GM20000 (cell line): ENCODE measurements at regions not wholly inside any gene's neighbourhood (a gene's known extent, or its start where the extent isn't known, plus 50 kb on each side); places are given as distances from the start of the nearest gene placed in this dataset.
"Not testable (repeated sequence)": the region's sequence is repeated elsewhere in the genome, so short reads cannot be mapped to it uniquely, and the experiment has no call there.

Experiments
- DNase-seq: peaks from one replicate; pipeline ENCODE4 v3.0.0; 2012; ENCODE audit warnings: low spot score
- TF ChIP-seq, protein P1 (sequence below): IDR thresholded peaks from 2 replicates; pipeline ENCODE4 v1.5.1; 2012; ENCODE audit warnings: mild to moderate bottlenecking, control low read depth; ENCODE audit errors: extremely low read depth, missing control alignments

DNA sequence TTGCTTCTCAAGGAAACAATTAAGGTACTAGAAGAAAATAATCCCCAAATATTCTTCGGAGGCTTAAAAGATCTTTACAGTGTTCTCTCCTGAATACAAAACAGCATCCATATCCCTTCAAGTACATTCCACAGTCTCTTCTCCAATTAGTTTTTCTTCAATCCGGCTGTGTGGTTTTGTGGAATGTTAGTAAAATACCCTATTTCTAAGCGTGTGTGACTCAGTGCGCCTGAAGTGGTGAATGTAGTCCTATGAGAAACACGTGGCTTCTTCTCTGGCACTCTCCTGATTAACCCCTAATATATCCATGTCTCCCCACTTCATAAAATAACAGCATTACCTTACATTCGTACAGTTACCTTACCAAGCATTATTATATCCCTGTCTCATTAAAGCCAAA is 570.2 kb downstream of the ARL4A start:
- TF ChIP-seq, protein P1, sequence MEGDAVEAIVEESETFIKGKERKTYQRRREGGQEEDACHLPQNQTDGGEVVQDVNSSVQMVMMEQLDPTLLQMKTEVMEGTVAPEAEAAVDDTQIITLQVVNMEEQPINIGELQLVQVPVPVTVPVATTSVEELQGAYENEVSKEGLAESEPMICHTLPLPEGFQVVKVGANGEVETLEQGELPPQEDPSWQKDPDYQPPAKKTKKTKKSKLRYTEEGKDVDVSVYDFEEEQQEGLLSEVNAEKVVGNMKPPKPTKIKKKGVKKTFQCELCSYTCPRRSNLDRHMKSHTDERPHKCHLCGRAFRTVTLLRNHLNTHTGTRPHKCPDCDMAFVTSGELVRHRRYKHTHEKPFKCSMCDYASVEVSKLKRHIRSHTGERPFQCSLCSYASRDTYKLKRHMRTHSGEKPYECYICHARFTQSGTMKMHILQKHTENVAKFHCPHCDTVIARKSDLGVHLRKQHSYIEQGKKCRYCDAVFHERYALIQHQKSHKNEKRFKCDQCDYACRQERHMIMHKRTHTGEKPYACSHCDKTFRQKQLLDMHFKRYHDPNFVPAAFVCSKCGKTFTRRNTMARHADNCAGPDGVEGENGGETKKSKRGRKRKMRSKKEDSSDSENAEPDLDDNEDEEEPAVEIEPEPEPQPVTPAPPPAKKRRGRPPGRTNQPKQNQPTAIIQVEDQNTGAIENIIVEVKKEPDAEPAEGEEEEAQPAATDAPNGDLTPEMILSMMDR: no peak
- no peak for DNase-seq

DNA sequence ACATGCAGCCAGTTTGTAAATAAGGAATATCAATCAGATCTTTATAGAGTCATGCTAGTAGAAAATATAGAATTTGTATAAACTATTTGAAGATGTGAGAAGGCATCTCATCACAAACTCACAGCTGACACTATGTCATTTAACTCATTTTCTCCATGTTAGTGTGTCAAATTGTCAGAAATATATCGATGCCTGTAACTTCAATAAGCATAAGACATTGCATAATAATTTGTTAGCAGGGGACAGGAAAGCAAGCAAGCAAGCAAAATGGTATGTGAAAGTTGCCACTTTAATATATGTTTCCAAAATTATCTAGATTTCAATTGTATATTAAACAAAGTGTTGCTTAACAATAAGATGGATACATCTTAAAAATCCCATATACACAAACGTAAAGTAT is 571.0 kb downstream of the ARL4A start:
- no peak for DNase-seq
- TF ChIP-seq, protein P1: no peak

DNA sequence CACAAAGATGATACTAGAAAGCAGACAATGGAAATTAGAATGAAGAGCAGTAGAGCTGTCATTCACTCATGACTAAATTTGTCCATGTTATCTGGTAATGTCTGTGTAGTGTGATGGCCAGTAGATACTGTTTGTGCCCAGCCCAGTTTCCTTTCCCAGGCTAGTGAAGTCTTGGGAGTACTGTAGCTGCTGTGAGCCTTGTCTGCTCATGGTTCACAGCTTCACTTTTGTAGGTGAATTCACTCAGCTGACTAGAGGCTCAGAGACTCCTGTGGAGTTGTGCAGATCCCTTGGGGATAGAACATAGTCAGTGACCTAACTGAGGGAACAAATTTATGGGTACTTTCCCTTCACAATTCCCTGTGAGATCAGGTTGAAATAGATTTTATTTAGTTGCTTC is 572.5 kb downstream of the ARL4A start:
- DNase-seq: no peak
- TF ChIP-seq, protein P1: no peak

DNA sequence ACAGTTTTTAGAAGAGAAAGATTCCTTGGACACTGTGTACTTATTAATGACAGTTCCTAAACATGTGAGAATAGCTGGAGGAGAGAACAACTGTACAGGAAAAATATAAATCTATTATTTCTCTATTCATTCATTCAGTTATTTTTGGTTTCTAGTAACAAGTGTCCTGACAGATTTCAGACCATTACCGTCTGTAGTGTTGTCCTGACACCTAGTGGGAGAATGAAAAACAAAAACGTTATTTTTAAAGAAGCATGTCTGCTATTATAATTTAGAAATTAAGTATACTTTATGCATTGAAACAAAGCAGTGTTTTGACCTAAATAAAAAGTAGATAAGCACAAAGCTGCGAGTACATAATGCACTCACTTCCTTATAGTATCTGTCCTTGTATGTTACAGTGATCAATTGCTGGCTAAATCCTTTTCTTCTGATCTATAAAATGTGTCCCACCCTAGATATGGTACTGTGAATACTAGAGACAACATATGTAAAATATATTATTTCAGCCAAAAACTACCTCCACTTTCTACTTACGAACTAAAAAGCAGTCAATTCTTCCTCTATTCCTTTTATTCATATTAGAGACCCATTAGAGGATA is 575.6 kb downstream of the ARL4A start:
- DNase-seq: peak; percentile 5
- TF ChIP-seq, protein P1: peak; percentile 26

DNA sequence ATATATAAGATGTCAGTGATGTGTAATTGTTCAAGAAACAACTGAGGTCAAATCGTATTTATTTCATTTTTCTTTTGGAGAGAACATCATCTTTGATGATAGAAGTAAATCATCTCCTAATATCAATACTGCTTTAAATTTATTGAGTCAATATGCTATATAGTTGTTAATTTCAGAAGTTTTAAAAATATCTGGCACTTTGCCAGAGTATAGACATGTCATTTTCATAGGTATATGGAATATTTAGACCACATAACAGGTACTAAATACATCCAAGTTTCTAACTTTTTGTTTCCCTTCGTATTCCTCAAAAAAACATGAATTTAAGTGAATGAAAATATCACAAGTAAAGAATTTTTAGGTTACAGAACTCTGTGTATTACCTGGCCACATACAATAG is 577.8 kb downstream of the ARL4A start:
- no peak for DNase-seq
- TF ChIP-seq, protein P1: no peak

DNA sequence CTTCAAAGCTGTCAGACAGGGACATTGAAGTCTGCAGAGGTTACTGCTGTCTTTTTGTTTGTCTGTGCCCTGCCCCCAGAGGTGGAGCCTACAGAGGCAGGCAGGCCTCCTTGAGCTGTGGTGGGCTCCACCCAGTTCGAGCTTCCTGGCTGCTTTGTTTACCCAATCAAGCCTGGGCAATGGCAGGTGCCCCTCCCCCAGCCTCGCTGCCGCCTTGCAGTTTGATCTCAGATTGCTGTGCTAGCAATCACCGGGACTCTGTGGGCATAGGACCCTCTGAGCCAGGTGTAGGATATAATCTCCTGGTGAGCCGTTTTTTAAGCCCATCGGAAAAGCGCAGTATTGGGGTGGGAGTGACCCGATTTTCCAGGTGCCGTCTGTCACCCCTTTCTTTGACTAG is 586.8 kb downstream of the ARL4A start:
- DNase-seq: not testable (repeated sequence)

DNA sequence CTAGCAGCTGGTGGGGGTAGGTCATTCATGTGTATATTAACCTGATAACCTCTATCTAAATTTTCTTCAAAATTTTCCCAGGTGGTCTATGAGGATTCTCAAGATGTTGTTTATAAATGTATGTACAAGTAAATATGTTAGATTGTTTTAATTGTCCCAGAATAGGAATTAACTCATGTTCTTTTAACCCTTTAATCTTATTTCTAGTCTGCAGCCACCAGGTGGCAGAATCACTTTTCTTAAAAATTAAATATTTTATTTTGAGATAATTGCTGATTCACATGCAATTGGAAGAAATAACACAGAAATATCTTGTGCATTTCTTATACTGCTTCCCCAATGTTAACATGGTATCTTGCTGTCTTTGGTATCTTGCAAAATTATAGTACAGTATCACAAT is 589.5 kb downstream of the ARL4A start:
- TF ChIP-seq, protein P1: no peak
- DNase-seq: no peak

DNA sequence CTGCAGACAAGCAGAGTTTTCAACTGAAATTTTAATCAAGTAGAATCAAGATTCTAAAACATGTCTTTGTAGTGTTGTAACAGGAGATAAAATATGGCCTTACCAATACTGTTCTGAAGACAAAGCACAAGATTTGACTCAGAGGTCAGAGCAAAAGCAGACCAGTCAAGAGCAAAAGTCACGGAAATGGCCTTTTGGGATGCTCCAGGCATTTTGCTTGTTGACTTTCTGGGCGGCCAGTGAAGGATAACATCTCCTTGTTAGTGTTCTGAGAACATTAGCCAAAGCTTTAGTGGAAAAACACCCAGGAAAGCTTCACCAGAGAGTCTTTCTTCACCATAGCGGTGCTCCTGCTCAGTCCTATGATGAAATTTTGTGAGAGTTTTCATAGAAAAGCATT is 590.6 kb downstream of the ARL4A start:
- no peak for DNase-seq
- TF ChIP-seq, protein P1: no peak
